K562 (cell line): ENCODE measurements at regions not wholly inside any gene's neighbourhood (a gene's known extent, or its start where the extent isn't known, plus 50 kb on each side); places are given as distances from the start of the nearest gene placed in this dataset.

ENCODE experiments used
- KHSRP ChIP-seq: fragments of 450-650 bp; IDR thresholded peaks from 2 replicates; pipeline ENCODE4 v1.6.1; 2017
- MBD1 ChIP-seq: fragments of 250-450 bp; sonication (Bioruptor Pico); IDR thresholded peaks from 2 replicates; pipeline ENCODE4 v1.8.0; 2022; ENCODE audit warnings: inconsistent platforms
- POLR2A ChIP-seq: fragments of 450-650 bp; conservative IDR thresholded peaks from 2 replicates; pipeline ENCODE4 v1.6.1; 2016
- POLR2AphosphoS5 ChIP-seq: IDR thresholded peaks from 2 replicates; pipeline ENCODE4 v1.6.1; 2011; ENCODE audit warnings: mild to moderate bottlenecking, low read depth, low read length, moderate library complexity; ENCODE audit not compliant: control insufficient read depth, insufficient read depth
- RAD21 ChIP-seq, 2 experiments: fragments of 250-450 bp in 1 of 2; fragments of 450-650 bp in 1 of 2; sonication (Bioruptor Pico) in 1 of 2; formaldehyde crosslinking in 1 of 2; IDR thresholded peaks in 1 of 2; conservative IDR thresholded peaks in 1 of 2; 2 replicates each; pipeline versions ENCODE4 v1.4.0 to v1.8.0; 2020 to 2022; ENCODE audit warnings: mild to moderate bottlenecking in 2 of 2, moderate library complexity in 1 of 2
- TAF1 ChIP-seq: IDR thresholded peaks from 2 replicates; pipeline ENCODE4 v1.6.1; 2011; ENCODE audit warnings: mild to moderate bottlenecking, low read length, moderate library complexity; ENCODE audit not compliant: insufficient read depth, control insufficient read depth, severe bottlenecking; ENCODE audit errors: extremely low read depth
- TBP ChIP-seq: optimal IDR thresholded peaks from 2 replicates; pipeline ENCODE3; 2011; ENCODE audit warnings: low read depth, low read length, improper control_type of control experiment

GRCh38 chr2:65999796-66000195 lies 435.1 kb upstream of the MEIS1 start:
- TF ChIP-seq RAD21 (CRISPR knock-in tag; conservative IDR thresholded peaks at IDR 0.05 in 1 of 2, IDR thresholded peaks at IDR 0.05 in 1 of 2) (no peak), TAF1 (no peak), KHSRP (no peak), POLR2A (no peak), MBD1 (CRISPR knock-in tag) (no peak), POLR2AphosphoS5 (no peak), TBP (no peak)
